B cell (primary cell): ENCODE measurements at regions not wholly inside any gene's neighbourhood (a gene's known extent, or its start where the extent isn't known, plus 50 kb on each side); places are given as distances from the start of the nearest gene placed in this dataset.

Source experiments
- ATAC-seq: fragments of 200-7000 bp; cut with Tn5 transposase; one replicate; pipeline ENCODE4 v1.10.0; 2021; ENCODE audit warnings: low read depth, mild to moderate bottlenecking, moderate number of reproducible peaks, moderate library complexity
- CTCF ChIA-PET: fragments of 350-600 bp; sonication (Branson Sonifier 250); formaldehyde crosslinking; loops from one replicate; lab custom pipeline; 2021; ENCODE audit warnings: antibody characterized with exemption, inconsistent platforms; lab: Charles Lee
- POLR2A ChIA-PET: fragments of 350-600 bp; sonication (Branson Sonifier 250); formaldehyde crosslinking; loops from one replicate; lab custom pipeline; 2021; ENCODE audit warnings: antibody characterized with exemption; lab: Charles Lee
- DNase-seq: peaks from one replicate; pipeline ENCODE4 v3.0.0; 2013
- H2AFZ ChIP-seq: 2 replicates; pipeline ENCODE4 v1.6.1; 2012; ENCODE audit warnings: mild to moderate bottlenecking, low read depth, low read length; ENCODE audit not compliant: insufficient read depth, poor library complexity, severe bottlenecking
- H3K27ac ChIP-seq, 2 donors: 1 replicate in 1 of 2; 2 replicates in 1 of 2; pipeline ENCODE4 v1.5.1; 2012 to 2013; ENCODE audit warnings: low read length in 2 of 2, mild to moderate bottlenecking in 2 of 2, moderate library complexity in 1 of 2
- H3K27me3 ChIP-seq, 4 experiments: fragments of 200-600 bp in 1 of 4; sonication (generic) in 1 of 4; replicated peaks in 1 of 4; 1 replicate in 2 of 4; 2 replicates in 2 of 4; pipeline versions ENCODE4 v1.6.1 to v1.7.0; 2013 to 2016; ENCODE audit warnings: low read length in 3 of 4, mild to moderate bottlenecking in 2 of 4, mixed read lengths in 1 of 4, moderate library complexity in 1 of 4; ENCODE audit not compliant: insufficient read depth in 4 of 4, control insufficient read depth in 3 of 4; ENCODE audit errors: control extremely low read depth in 1 of 4
- H3K36me3 ChIP-seq, 2 experiments: replicated peaks in 1 of 2; 1 replicate in 1 of 2; 2 replicates in 1 of 2; pipeline versions ENCODE4 v1.6.1 to v1.7.1; 2013; ENCODE audit warnings: low read length in 1 of 2; ENCODE audit not compliant: insufficient read depth in 2 of 2, control insufficient read depth in 1 of 2; ENCODE audit errors: control extremely low read depth in 1 of 2, extremely low read depth in 1 of 2
- H3K4me1 ChIP-seq, 2 donors: fragments of 200-600 bp in 1 of 2; sonication (generic) in 1 of 2; 1 replicate in 1 of 2; 2 replicates in 1 of 2; pipeline versions ENCODE4 v1.5.1 to v1.6.1; 2013 to 2017; ENCODE audit warnings: low read length in 2 of 2; ENCODE audit not compliant: control insufficient read depth in 2 of 2, insufficient read depth in 2 of 2
- H3K4me2 ChIP-seq: replicated peaks from 2 replicates; pipeline ENCODE3; 2012; ENCODE audit warnings: mild to moderate bottlenecking, low read depth, low read length; ENCODE audit not compliant: poor library complexity, severe bottlenecking
- H3K4me3 ChIP-seq, 5 experiments: fragments of 200-600 bp in 1 of 5; sonication (generic) in 1 of 5; 1 replicate in 3 of 5; 2 replicates in 2 of 5; pipeline versions ENCODE4 v1.5.1 to v1.7.0; 2011 to 2016; ENCODE audit warnings: low read length in 4 of 5, mild to moderate bottlenecking in 4 of 5, low read depth in 2 of 5, control low read depth in 1 of 5, moderate library complexity in 1 of 5; ENCODE audit not compliant: insufficient read depth in 1 of 5; ENCODE audit errors: control extremely low read depth in 1 of 5, extremely low read depth in 1 of 5
- H3K79me2 ChIP-seq: fragments of 200-600 bp; sonication (generic); one replicate; pipeline ENCODE4 v1.6.0; 2016; ENCODE audit warnings: low read length; ENCODE audit not compliant: control insufficient read depth, insufficient read depth
- H3K9ac ChIP-seq: fragments of 200-600 bp; sonication (generic); 2 replicates; pipeline ENCODE4 v1.6.1; 2017; ENCODE audit warnings: mild to moderate bottlenecking, low read length, moderate library complexity
- H3K9me3 ChIP-seq, 3 donors: one replicate each; pipeline versions ENCODE4 v1.6.1 to v1.7.1; 2013; ENCODE audit warnings: low read length in 2 of 3; ENCODE audit not compliant: control insufficient read depth in 2 of 3, insufficient read depth in 1 of 3; ENCODE audit errors: control extremely low read depth in 1 of 3
- H4K20me1 ChIP-seq: 2 replicates; pipeline ENCODE4 v1.6.0; 2012; ENCODE audit warnings: mild to moderate bottlenecking, low read length; ENCODE audit not compliant: insufficient read depth, control insufficient read depth, poor library complexity, severe bottlenecking
- H3K27ac Mint-ChIP-seq: one replicate; pipeline ENCODE4 v1.8.0; 2021; ENCODE audit warnings: mixed read lengths
- H3K27me3 Mint-ChIP-seq: one replicate; pipeline ENCODE4 v1.8.0; 2021; ENCODE audit warnings: mixed read lengths
- H3K4me1 Mint-ChIP-seq: one replicate; pipeline ENCODE4 v1.8.0; 2021; ENCODE audit warnings: mixed read lengths
- H3K4me3 Mint-ChIP-seq: one replicate; pipeline ENCODE4 v1.8.0; 2021; ENCODE audit warnings: mixed read lengths
- H3K9me3 Mint-ChIP-seq: one replicate; pipeline ENCODE4 v1.8.0; 2022; ENCODE audit warnings: mixed read lengths; ENCODE audit not compliant: insufficient read depth
- EZH2 ChIP-seq: IDR thresholded peaks from 2 replicates; pipeline ENCODE4 v1.6.1; 2012; ENCODE audit warnings: borderline replicate concordance, low read depth, mild to moderate bottlenecking, moderate library complexity, low read length; ENCODE audit not compliant: insufficient read depth, poor library complexity, severe bottlenecking
- WGBS: methylation state at CpG from one replicate; pipeline ENCODE4 v1.1.5; 2013; ENCODE audit warnings: missing lambda C conversion rate; ENCODE audit not compliant: insufficient coverage; 5-methylcytosine and 5-hydroxymethylcytosine counted together
- intact Hi-C: fragments of 100-400 bp; cut with micrococcal nuclease; formaldehyde crosslinking; loops from one replicate; pipeline ENCODE4 v1.10.0; 2022
- TF ChIP-seq, protein P1 (sequence below): fragments of 200-600 bp; IDR thresholded peaks from one replicate; pipeline ENCODE4 v1.8.0; 2022; ENCODE audit warnings: antibody characterized with exemption, mild to moderate bottlenecking

GRCh38 chr3:46080124-46080968 lies 53.1 kb upstream of the XCR1 start:
- POLR2A ChIA-PET: no interaction called here
- CTCF ChIA-PET: interaction anchor here (0.6 to 17.4 kb wide), 19 partner anchors 8 to 426 kb away, joined by 3 to 233 read pairs (median 7); partner anchors contain the start of genes CCR1, CCR5 and CXCR6
- no peak overlapping the region for H3K4me2 ChIP-seq

More at GRCh38 chr3:46080124-46080968, 53.1 kb upstream of the XCR1 start:
- DNase-seq (no peak), ATAC-seq (no peak)
- H2AFZ ChIP-seq: no peak overlapping the region
- H3K27ac Mint-ChIP-seq: no peak overlapping the region
- no peaks in the 10 kb centered on the region for H3K79me2 ChIP-seq
- no peak overlapping the region for H3K9ac ChIP-seq
- TF ChIP-seq EZH2: no peak
- TF ChIP-seq, protein P1, sequence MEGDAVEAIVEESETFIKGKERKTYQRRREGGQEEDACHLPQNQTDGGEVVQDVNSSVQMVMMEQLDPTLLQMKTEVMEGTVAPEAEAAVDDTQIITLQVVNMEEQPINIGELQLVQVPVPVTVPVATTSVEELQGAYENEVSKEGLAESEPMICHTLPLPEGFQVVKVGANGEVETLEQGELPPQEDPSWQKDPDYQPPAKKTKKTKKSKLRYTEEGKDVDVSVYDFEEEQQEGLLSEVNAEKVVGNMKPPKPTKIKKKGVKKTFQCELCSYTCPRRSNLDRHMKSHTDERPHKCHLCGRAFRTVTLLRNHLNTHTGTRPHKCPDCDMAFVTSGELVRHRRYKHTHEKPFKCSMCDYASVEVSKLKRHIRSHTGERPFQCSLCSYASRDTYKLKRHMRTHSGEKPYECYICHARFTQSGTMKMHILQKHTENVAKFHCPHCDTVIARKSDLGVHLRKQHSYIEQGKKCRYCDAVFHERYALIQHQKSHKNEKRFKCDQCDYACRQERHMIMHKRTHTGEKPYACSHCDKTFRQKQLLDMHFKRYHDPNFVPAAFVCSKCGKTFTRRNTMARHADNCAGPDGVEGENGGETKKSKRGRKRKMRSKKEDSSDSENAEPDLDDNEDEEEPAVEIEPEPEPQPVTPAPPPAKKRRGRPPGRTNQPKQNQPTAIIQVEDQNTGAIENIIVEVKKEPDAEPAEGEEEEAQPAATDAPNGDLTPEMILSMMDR: no peak
- H3K9me3 ChIP-seq: no peaks in the 10 kb centered on the region
- H3K27me3 Mint-ChIP-seq: no peaks in the 10 kb centered on the region
- H3K4me1 ChIP-seq: peaks cover 2 to 7% of the 10 kb centered on the region in 2 donors
- H3K27ac ChIP-seq: no peak overlapping the region
- no peak overlapping the region for H3K4me3 ChIP-seq
- no peaks in the 10 kb centered on the region for H3K9me3 Mint-ChIP-seq
- no peaks in the 10 kb centered on the region for H4K20me1 ChIP-seq
- H3K27me3 ChIP-seq: no peaks in the 10 kb centered on the region
- intact Hi-C loops: no loop called here
- WGBS: 100% methylated on average over 3 of the region's 6 CpGs
- H3K4me3 Mint-ChIP-seq: no peak overlapping the region
- H3K4me1 Mint-ChIP-seq: peaks cover 5% of the 10 kb centered on the region
- H3K36me3 ChIP-seq: no peaks in the 10 kb centered on the region
